H1 (cell line): ENCODE measurements at regions not wholly inside any gene's neighbourhood (a gene's known extent, or its start where the extent isn't known, plus 50 kb on each side); places are given as distances from the start of the nearest gene placed in this dataset.

Source experiments
- CTCF ChIA-PET: fragments of 300-600 bp; sonication (Branson Sonifier 250); formaldehyde crosslinking; loops from one replicate; lab custom pipeline; 2021; ENCODE audit not compliant: partially characterized antibody; lab: Charles Lee
- POLR2A ChIA-PET: fragments of 300-600 bp; sonication (Branson Sonifier 250); formaldehyde crosslinking; loops from one replicate; lab custom pipeline; 2021; ENCODE audit warnings: inconsistent platforms; ENCODE audit not compliant: partially characterized antibody; lab: Charles Lee
- DNase-seq, 2 experiments: peaks; one replicate each; pipeline versions ENCODE4 v3.0.0 to v3.0.0-alpha.2; 2010 to 2022; ENCODE audit warnings: low spot score in 2 of 2, low read depth in 1 of 2, mixed read lengths in 1 of 2
- FAIRE-seq: peaks from 2 replicates; lab custom pipeline; 2011; peaks lifted over from hg19 to GRCh38; lab: Jason Lieb, UNC
- H2AFZ ChIP-seq: 2 replicates; pipeline ENCODE4 v1.8.1; 2012; ENCODE audit warnings: low read length, inconsistent platforms
- H2AK5ac ChIP-seq: 2 replicates; pipeline ENCODE4 v1.6.1; 2013; ENCODE audit warnings: low read depth, low read length
- H2BK120ac ChIP-seq: replicated peaks from 2 replicates; pipeline ENCODE3; 2013; ENCODE audit warnings: low read depth, low read length, inconsistent platforms
- H2BK12ac ChIP-seq: 2 replicates; pipeline ENCODE4 v1.6.1; 2013; ENCODE audit warnings: low read depth, low read length
- H2BK15ac ChIP-seq: 2 replicates; pipeline ENCODE4 v1.6.1; 2013; ENCODE audit warnings: low read length
- H2BK20ac ChIP-seq: 2 replicates; pipeline ENCODE4 v1.6.1; 2013; ENCODE audit warnings: low read length
- H2BK5ac ChIP-seq: 2 replicates; pipeline ENCODE4 v1.6.1; 2013; ENCODE audit warnings: low read depth, low read length
- H3K14ac ChIP-seq: 2 replicates; pipeline ENCODE4 v1.6.1; 2013; ENCODE audit warnings: inconsistent platforms; ENCODE audit not compliant: insufficient read length
- H3K18ac ChIP-seq: 2 replicates; pipeline ENCODE4 v1.6.1; 2013; ENCODE audit warnings: low read length; ENCODE audit errors: extremely low read depth
- H3K23ac ChIP-seq: 2 replicates; pipeline ENCODE4 v1.6.1; 2013; ENCODE audit warnings: inconsistent platforms; ENCODE audit not compliant: insufficient read length
- H3K23me2 ChIP-seq: 2 replicates; pipeline ENCODE4 v1.6.1; 2013; ENCODE audit warnings: low read depth, low read length
- H3K27ac ChIP-seq: 2 replicates; pipeline ENCODE4 v1.6.1; 2011; ENCODE audit warnings: low read depth, low read length, inconsistent platforms
- H3K27me3 ChIP-seq, 4 experiments: replicated peaks in 1 of 4; 1 replicate in 1 of 4; 2 replicates in 3 of 4; pipeline versions ENCODE4 v1.6.1 to v1.8.1; 2011 to 2013; ENCODE audit warnings: low read length in 3 of 4, mild to moderate bottlenecking in 3 of 4, inconsistent platforms in 2 of 4, mixed read lengths in 2 of 4, moderate library complexity in 1 of 4; ENCODE audit not compliant: control insufficient read depth in 3 of 4, insufficient read depth in 3 of 4; ENCODE audit errors: extremely low read depth in 1 of 4
- H3K36me3 ChIP-seq, 4 experiments: 2 replicates each; pipeline versions ENCODE4 v1.6.1 to v1.8.1; 2011 to 2013; ENCODE audit warnings: mild to moderate bottlenecking in 4 of 4, low read length in 3 of 4, moderate library complexity in 2 of 4, control low read depth in 1 of 4, inconsistent platforms in 1 of 4; ENCODE audit not compliant: insufficient read depth in 4 of 4, control insufficient read depth in 2 of 4
- H3K4ac ChIP-seq: replicated peaks from 2 replicates; pipeline ENCODE3; 2013; ENCODE audit warnings: low read length, low read depth, mixed read lengths, inconsistent platforms; ENCODE audit not compliant: insufficient read length
- H3K4me1 ChIP-seq, 4 experiments: replicated peaks in 1 of 4; 1 replicate in 1 of 4; 2 replicates in 3 of 4; pipeline versions ENCODE4 v1.6.1 to v1.8.1; 2011 to 2013; ENCODE audit warnings: low read length in 3 of 4, inconsistent platforms in 2 of 4, mixed read lengths in 1 of 4; ENCODE audit not compliant: insufficient read depth in 4 of 4, control insufficient read depth in 3 of 4
- H3K4me2 ChIP-seq, 2 experiments: 2 replicates each; pipeline versions ENCODE4 v1.6.1 to v1.8.1; 2011 to 2013; ENCODE audit warnings: low read depth in 2 of 2, low read length in 2 of 2, control low read depth in 1 of 2, inconsistent platforms in 1 of 2, mild to moderate bottlenecking in 1 of 2; ENCODE audit not compliant: insufficient read depth in 1 of 2
- H3K4me3 ChIP-seq, 4 experiments: fragments of 200-600, 300-600 bp in 1 of 4; sonication (generic), shearing (Covaris generic), sonication (Bioruptor Twin) in 1 of 4; 2 replicates each; pipeline versions ENCODE4 v1.5.1 to v1.8.1; 2011 to 2016; ENCODE audit warnings: low read length in 4 of 4, low read depth in 3 of 4, control low read depth in 2 of 4, inconsistent platforms in 2 of 4, mild to moderate bottlenecking in 2 of 4, mixed read lengths in 1 of 4, moderate library complexity in 1 of 4; ENCODE audit not compliant: insufficient read depth in 2 of 4; ENCODE audit errors: extremely low read depth in 1 of 4
- H3K56ac ChIP-seq: replicated peaks from 2 replicates; pipeline ENCODE3; 2013; ENCODE audit warnings: low read depth, mild to moderate bottlenecking, mixed read lengths, low read length, inconsistent platforms; ENCODE audit not compliant: insufficient read length
- H3K79me1 ChIP-seq: 2 replicates; pipeline ENCODE4 v1.6.1; 2013; ENCODE audit warnings: low read depth, low read length, control low read depth
- H3K79me2 ChIP-seq, 2 experiments: 2 replicates each; pipeline versions ENCODE4 v1.6.1 to v1.8.1; 2012 to 2013; ENCODE audit warnings: low read length in 2 of 2, mild to moderate bottlenecking in 2 of 2, inconsistent platforms in 1 of 2; ENCODE audit not compliant: insufficient read depth in 2 of 2, control insufficient read depth in 1 of 2
- H3K9ac ChIP-seq, 4 experiments: replicated peaks in 1 of 4; 1 replicate in 1 of 4; 2 replicates in 3 of 4; pipeline versions ENCODE4 v1.6.1 to v1.8.1; 2011 to 2013; ENCODE audit warnings: low read depth in 3 of 4, low read length in 3 of 4, control low read depth in 2 of 4, mild to moderate bottlenecking in 2 of 4, moderate library complexity in 2 of 4, inconsistent platforms in 1 of 4; ENCODE audit errors: extremely low read depth in 1 of 4
- H3K9me3 ChIP-seq, 2 experiments: 2 replicates each; pipeline versions ENCODE4 v1.6.1 to v1.8.1; 2012 to 2013; ENCODE audit warnings: mild to moderate bottlenecking in 2 of 2, moderate library complexity in 2 of 2, control low read depth in 1 of 2, inconsistent platforms in 1 of 2, low read depth in 1 of 2, low read length in 1 of 2, mixed read lengths in 1 of 2; ENCODE audit not compliant: insufficient read depth in 2 of 2
- H4K20me1 ChIP-seq, 2 experiments: replicated peaks in 1 of 2; 2 replicates each; pipeline versions ENCODE3 to v1.8.1; 2011 to 2013; ENCODE audit warnings: inconsistent platforms in 2 of 2, low read length in 2 of 2, mild to moderate bottlenecking in 1 of 2; ENCODE audit not compliant: insufficient read depth in 2 of 2, control insufficient read depth in 1 of 2
- H4K5ac ChIP-seq: 2 replicates; pipeline ENCODE4 v1.6.1; 2013; ENCODE audit warnings: low read length, low read depth, mixed read lengths, inconsistent platforms; ENCODE audit not compliant: insufficient read length
- H4K8ac ChIP-seq: 2 replicates; pipeline ENCODE4 v1.8.0; 2013; ENCODE audit warnings: mild to moderate bottlenecking, moderate library complexity, low read length, inconsistent platforms; ENCODE audit not compliant: insufficient read depth; ENCODE audit errors: extremely low read depth
- H4K91ac ChIP-seq: replicated peaks from 2 replicates; pipeline ENCODE3; 2013; ENCODE audit warnings: low read length, mixed read lengths, inconsistent platforms; ENCODE audit not compliant: insufficient read length
- CEBPB ChIP-seq: IDR thresholded peaks from 2 replicates; pipeline ENCODE4 v1.6.1; 2012; ENCODE audit warnings: low read depth, low read length
- CHD1 ChIP-seq: IDR thresholded peaks from 2 replicates; pipeline ENCODE4 v1.6.1; 2012; ENCODE audit warnings: low read depth, low read length, improper control_type of control experiment
- CREB1 ChIP-seq: IDR thresholded peaks from 2 replicates; pipeline ENCODE4 v1.6.1; 2012; ENCODE audit warnings: inconsistent platforms
- EGR1 ChIP-seq: IDR thresholded peaks from 2 replicates; pipeline ENCODE4 v1.6.1; 2011; ENCODE audit warnings: low read depth, low read length, borderline replicate concordance
- RXRA ChIP-seq: IDR thresholded peaks from 2 replicates; pipeline ENCODE4 v1.6.1; 2011; ENCODE audit warnings: low read depth, mild to moderate bottlenecking, low read length, moderate library complexity; ENCODE audit not compliant: insufficient read depth
- SAP30 ChIP-seq: fragments of 300-600 bp; sonication (generic); IDR thresholded peaks from 2 replicates; pipeline ENCODE4 v1.7.1; 2012; ENCODE audit warnings: low read length, moderate library complexity, mild to moderate bottlenecking, inconsistent platforms; ENCODE audit not compliant: insufficient read depth, insufficient replicate concordance
- SIRT6 ChIP-seq: IDR thresholded peaks from one replicate; pipeline ENCODE4 v1.7.1; 2012; ENCODE audit warnings: low read length, inconsistent platforms
- TEAD4 ChIP-seq: IDR thresholded peaks from 2 replicates; pipeline ENCODE4 v1.6.1; 2012; ENCODE audit warnings: low read depth, low read length, inconsistent platforms, mixed read lengths
- WGBS, 2 experiments: shearing (Covaris generic) in 1 of 2; methylation state at CpG; one replicate each; pipeline versions ENCODE4 v1.1.6 to v1.1.7; 2013 to 2015; ENCODE audit warnings: low lambda C conversion rate in 2 of 2, mixed read lengths in 2 of 2, inconsistent platforms in 1 of 2, low coverage in 1 of 2, missing lambda C conversion rate in 1 of 2; ENCODE audit not compliant: insufficient replicate concordance in 2 of 2, insufficient coverage in 1 of 2, insufficient read length in 1 of 2; ENCODE audit errors: extremely low coverage in 1 of 2, missing lambda C conversion rate in 1 of 2; 5-methylcytosine and 5-hydroxymethylcytosine counted together

DNA sequence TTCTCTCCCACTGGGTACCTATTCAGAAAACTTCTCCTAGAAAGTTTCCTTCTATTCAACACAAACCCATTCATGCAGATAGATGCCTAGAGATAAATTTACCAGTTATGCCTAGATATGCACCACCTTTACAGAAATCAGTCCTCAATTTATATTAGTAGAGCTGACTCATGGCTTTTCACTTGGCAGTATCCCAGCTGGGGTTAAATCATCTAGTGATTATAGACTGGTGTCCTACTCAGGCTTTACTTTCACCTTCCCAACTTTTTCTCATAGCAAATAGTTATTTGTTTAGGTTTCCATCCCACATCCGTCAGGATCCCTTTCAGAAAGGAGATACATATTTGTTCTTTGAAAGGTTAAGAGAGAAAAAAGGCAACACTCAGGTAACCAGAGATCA, 124.5 kb downstream of the AQP4 start:
- H3K4ac ChIP-seq = no peak overlapping the region
- H3K9ac ChIP-seq = no peak overlapping the region
- POLR2A ChIA-PET = no interaction called here
- H4K20me1 ChIP-seq = no peaks in the 10 kb centered on the region
- CTCF ChIA-PET = no interaction called here
- H3K14ac ChIP-seq = no peak overlapping the region
- DNase-seq = no peak
- H3K79me2 ChIP-seq = no peaks in the 10 kb centered on the region
- no peak overlapping the region for H3K27ac ChIP-seq
- H3K36me3 ChIP-seq = no peaks in the 10 kb centered on the region; a peak in 1 of 8 replicates
- no peak overlapping the region for H2BK12ac ChIP-seq
- no peak overlapping the region for H2AFZ ChIP-seq
- no peak overlapping the region for H2BK15ac ChIP-seq
- H3K18ac ChIP-seq = no peak overlapping the region
- H2BK20ac ChIP-seq = no peak overlapping the region
- WGBS, 2 experiments = 100% methylated on average over 1 of the region's 1 CpG; no CpG with 5 or more reads in 1 of the 2 experiments
- H3K4me3 ChIP-seq = no peak overlapping the region
- no peaks in the 10 kb centered on the region for H3K27me3 ChIP-seq
- H3K4me2 ChIP-seq = no peak overlapping the region
- H3K4me1 ChIP-seq = peaks cover 0 to 4% (median under 1%) of the 10 kb centered on the region in 4 experiments; a peak in 3 of 7 replicates
- no peak overlapping the region for H3K56ac ChIP-seq
- 0 out of 4 replicates have a peak, but pooled peaks cover 0 to 2% of the 10 kb centered on the region in 2 experiments for H3K9me3 ChIP-seq
- no peak overlapping the region for H4K5ac ChIP-seq
- H3K79me1 ChIP-seq = no peaks in the 10 kb centered on the region
- no peak overlapping the region for H3K23ac ChIP-seq
- TF ChIP-seq CREB1 (no peak), CHD1 (no peak), EGR1 (no peak), TEAD4 (no peak), SAP30 (no peak), SIRT6 (no peak), RXRA (no peak), CEBPB (no peak)
- TF ChIP-seq, all 59 proteins: peak for 0
- no peaks in the 10 kb centered on the region for H3K23me2 ChIP-seq
- no peak overlapping the region for H2BK120ac ChIP-seq
- no peak overlapping the region for H4K8ac ChIP-seq
- no peak for FAIRE-seq
- no peak overlapping the region for H4K91ac ChIP-seq
- H2AK5ac ChIP-seq = no peak overlapping the region
- no peak overlapping the region for H2BK5ac ChIP-seq
